Ishikawa (cell line): ENCODE measurements at regions not wholly inside any gene's neighbourhood (a gene's known extent, or its start where the extent isn't known, plus 50 kb on each side); places are given as distances from the start of the nearest gene placed in this dataset.

Source experiments
- CEBPB ChIP-seq: IDR thresholded peaks from 2 replicates; pipeline ENCODE4 v1.6.1; 2012
- CREB1 ChIP-seq: IDR thresholded peaks from 2 replicates; pipeline ENCODE4 v1.6.1; 2012; ENCODE audit warnings: low read depth
- EGR1 ChIP-seq: IDR thresholded peaks from 2 replicates; pipeline ENCODE4 v1.6.1; 2012
- EP300 ChIP-seq: IDR thresholded peaks from 2 replicates; pipeline ENCODE4 v1.6.1; 2012; ENCODE audit warnings: borderline replicate concordance
- FOXM1 ChIP-seq: IDR thresholded peaks from 2 replicates; pipeline ENCODE4 v1.6.1; 2012; ENCODE audit warnings: low read depth, borderline replicate concordance
- NFIC ChIP-seq: IDR thresholded peaks from 2 replicates; pipeline ENCODE4 v1.6.1; 2012
- RAD21 ChIP-seq: IDR thresholded peaks from 2 replicates; pipeline ENCODE4 v1.6.1; 2012; ENCODE audit warnings: low read depth
- TAF1 ChIP-seq: IDR thresholded peaks from 2 replicates; pipeline ENCODE4 v1.6.1; 2012; ENCODE audit warnings: low read depth, mild to moderate bottlenecking
- TCF12 ChIP-seq: IDR thresholded peaks from 2 replicates; pipeline ENCODE4 v1.6.1; 2012; ENCODE audit warnings: low read depth
- TEAD4 ChIP-seq: IDR thresholded peaks from 2 replicates; pipeline ENCODE4 v1.6.1; 2012
- YY1 ChIP-seq: IDR thresholded peaks from 2 replicates; pipeline ENCODE4 v1.6.1; 2012; ENCODE audit warnings: low read depth
- ZBTB7A ChIP-seq: IDR thresholded peaks from 2 replicates; pipeline ENCODE4 v1.6.1; 2012; ENCODE audit warnings: low read depth
- TF ChIP-seq, protein P1 (sequence below): IDR thresholded peaks from 2 replicates; pipeline ENCODE4 v1.6.1; 2012
- TF ChIP-seq, protein P2 (sequence below): IDR thresholded peaks from 2 replicates; pipeline ENCODE4 v1.6.1; 2012
- TF ChIP-seq, protein P3 (sequence below): IDR thresholded peaks from 2 replicates; pipeline ENCODE4 v1.6.1; 2012; ENCODE audit warnings: low read depth, mild to moderate bottlenecking

DNA sequence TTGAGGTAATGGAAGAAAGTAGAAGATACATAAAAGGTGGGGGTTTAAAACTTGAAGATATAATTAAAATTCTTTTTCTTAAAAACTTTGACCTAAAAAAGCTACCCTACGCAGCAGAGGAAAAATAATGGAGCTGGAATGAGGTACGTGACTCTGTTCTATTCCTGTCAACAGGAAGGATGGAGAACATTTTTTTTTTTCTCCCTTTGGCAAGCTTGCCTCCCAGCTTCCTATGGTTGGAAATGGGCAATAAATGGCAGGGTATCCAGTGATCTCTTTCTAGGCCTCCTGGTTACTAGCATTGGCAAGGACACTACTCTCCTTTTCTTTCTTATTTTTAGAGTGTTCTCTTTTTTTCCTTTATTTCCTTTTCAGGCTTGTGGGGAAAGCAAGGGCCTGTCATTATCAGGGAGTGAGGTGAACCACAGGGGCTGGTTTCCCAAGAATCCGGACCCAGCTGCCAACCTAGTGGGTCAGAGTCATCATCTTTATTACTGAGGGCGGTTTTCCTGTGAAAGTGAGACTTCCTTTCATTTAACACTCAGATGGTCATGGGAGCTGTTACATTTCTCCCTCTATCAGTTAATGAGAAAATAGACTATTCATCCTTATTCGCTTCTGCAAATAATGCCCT lies 224.6 kb downstream of the SPRY1 start:
- TF ChIP-seq EP300, result no peak
- TF ChIP-seq, protein P1, sequence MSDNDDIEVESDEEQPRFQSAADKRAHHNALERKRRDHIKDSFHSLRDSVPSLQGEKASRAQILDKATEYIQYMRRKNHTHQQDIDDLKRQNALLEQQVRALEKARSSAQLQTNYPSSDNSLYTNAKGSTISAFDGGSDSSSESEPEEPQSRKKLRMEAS, result no peak
- no peak for TF ChIP-seq CEBPB
- no peak for TF ChIP-seq RAD21
- TF ChIP-seq, protein P2, sequence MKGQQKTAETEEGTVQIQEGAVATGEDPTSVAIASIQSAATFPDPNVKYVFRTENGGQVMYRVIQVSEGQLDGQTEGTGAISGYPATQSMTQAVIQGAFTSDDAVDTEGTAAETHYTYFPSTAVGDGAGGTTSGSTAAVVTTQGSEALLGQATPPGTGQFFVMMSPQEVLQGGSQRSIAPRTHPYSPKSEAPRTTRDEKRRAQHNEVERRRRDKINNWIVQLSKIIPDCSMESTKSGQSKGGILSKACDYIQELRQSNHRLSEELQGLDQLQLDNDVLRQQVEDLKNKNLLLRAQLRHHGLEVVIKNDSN, result no peak
- no peak for TF ChIP-seq TCF12
- no peak for TF ChIP-seq TAF1
- no peak for TF ChIP-seq FOXM1
- TF ChIP-seq, protein P3, sequence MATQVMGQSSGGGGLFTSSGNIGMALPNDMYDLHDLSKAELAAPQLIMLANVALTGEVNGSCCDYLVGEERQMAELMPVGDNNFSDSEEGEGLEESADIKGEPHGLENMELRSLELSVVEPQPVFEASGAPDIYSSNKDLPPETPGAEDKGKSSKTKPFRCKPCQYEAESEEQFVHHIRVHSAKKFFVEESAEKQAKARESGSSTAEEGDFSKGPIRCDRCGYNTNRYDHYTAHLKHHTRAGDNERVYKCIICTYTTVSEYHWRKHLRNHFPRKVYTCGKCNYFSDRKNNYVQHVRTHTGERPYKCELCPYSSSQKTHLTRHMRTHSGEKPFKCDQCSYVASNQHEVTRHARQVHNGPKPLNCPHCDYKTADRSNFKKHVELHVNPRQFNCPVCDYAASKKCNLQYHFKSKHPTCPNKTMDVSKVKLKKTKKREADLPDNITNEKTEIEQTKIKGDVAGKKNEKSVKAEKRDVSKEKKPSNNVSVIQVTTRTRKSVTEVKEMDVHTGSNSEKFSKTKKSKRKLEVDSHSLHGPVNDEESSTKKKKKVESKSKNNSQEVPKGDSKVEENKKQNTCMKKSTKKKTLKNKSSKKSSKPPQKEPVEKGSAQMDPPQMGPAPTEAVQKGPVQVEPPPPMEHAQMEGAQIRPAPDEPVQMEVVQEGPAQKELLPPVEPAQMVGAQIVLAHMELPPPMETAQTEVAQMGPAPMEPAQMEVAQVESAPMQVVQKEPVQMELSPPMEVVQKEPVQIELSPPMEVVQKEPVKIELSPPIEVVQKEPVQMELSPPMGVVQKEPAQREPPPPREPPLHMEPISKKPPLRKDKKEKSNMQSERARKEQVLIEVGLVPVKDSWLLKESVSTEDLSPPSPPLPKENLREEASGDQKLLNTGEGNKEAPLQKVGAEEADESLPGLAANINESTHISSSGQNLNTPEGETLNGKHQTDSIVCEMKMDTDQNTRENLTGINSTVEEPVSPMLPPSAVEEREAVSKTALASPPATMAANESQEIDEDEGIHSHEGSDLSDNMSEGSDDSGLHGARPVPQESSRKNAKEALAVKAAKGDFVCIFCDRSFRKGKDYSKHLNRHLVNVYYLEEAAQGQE, result no peak
- no peak for TF ChIP-seq NFIC
- TF ChIP-seq CREB1, result no peak
- no peak for TF ChIP-seq ZBTB7A
- TF ChIP-seq YY1, result no peak
- TF ChIP-seq TEAD4, result no peak
- TF ChIP-seq EGR1, result no peak

DNA sequence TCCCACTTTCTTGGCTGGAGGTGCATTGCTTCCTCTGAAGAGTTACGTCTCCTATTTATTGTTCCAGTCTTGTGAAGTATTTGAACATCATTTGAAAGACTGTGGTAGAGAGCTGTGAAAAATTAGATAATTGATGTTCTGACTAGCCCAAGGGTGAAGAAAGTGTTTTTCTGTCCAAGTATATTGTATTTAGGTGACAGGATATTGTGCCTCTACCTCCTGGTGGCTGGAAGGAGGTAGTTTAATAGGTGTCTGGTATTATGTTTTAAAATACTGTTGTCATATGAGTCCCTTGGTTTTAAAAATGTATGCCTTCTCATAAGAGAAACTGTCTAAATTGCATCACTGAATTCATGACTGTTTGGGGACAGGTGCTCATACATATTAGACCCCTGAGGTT lies 226.0 kb downstream of the SPRY1 start:
- TF ChIP-seq, protein P1, result no peak
- no peak for TF ChIP-seq TCF12
- no peak for TF ChIP-seq CEBPB
- no peak for TF ChIP-seq YY1
- TF ChIP-seq ZBTB7A, result no peak
- TF ChIP-seq, protein P2, result no peak
- TF ChIP-seq RAD21, result no peak
- no peak for TF ChIP-seq TEAD4
- TF ChIP-seq, protein P3, result no peak
- no peak for TF ChIP-seq NFIC
- no peak for TF ChIP-seq TAF1
- TF ChIP-seq EGR1, result no peak
- TF ChIP-seq CREB1, result no peak
- no peak for TF ChIP-seq EP300
- no peak for TF ChIP-seq FOXM1

DNA sequence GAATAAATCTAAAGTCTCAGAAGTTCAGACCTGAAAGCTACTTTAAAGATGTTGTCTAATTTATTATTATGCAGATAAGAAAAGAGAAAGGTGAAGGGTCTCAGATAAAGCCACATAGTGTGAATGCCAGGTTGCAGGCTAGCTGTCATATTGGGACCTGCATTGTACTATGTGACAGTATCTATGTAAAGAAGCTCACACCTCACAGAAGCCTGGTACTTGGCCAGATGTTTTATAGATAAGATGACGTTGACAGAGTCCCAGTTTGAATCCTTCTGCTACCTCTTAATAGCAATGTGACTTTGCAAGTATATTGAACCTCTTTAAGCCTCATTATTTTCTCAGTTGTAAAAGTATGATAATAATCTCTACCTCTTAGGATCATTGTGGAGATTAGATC lies 227.0 kb downstream of the SPRY1 start:
- TF ChIP-seq EP300 (no peak), TEAD4 (no peak), EGR1 (no peak), RAD21 (no peak), ZBTB7A (no peak), CEBPB (no peak), TAF1 (no peak), FOXM1 (no peak), TCF12 (no peak), CREB1 (no peak), NFIC (no peak), YY1 (no peak)
- TF ChIP-seq, protein P1, result no peak
- TF ChIP-seq, protein P2, result no peak
- TF ChIP-seq, protein P3, result no peak

DNA sequence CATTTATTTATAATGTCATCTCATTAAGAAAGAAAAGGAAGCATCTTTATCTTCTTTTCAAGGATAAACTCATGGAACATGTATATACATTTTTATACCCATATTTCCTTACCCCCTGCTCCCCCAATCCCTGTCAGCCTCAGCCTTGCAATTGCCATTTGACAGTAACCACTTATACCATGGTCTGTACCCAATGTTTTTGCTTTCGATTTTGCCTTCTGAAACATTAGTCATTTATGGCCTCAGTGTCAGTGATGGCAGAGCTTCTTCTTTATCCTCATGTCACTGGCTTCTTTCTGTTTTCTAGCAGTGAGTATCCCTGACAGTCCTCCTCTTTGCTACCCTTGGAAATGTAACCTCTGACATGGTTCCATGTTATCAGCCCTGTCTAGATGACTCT lies 228.4 kb downstream of the SPRY1 start:
- TF ChIP-seq CEBPB (no peak), TAF1 (no peak), EP300 (no peak), TEAD4 (no peak), NFIC (no peak), TCF12 (no peak), EGR1 (no peak)
- TF ChIP-seq, protein P3, result no peak
- TF ChIP-seq, protein P2, result no peak
